COLO829 (cell line): ENCODE measurements at regions not wholly inside any gene's neighbourhood (a gene's known extent, or its start where the extent isn't known, plus 50 kb on each side); places are given as distances from the start of the nearest gene placed in this dataset.
"Not testable (repeated sequence)": the region's sequence is repeated elsewhere in the genome, so short reads cannot be mapped to it uniquely, and the experiment has no call there.

Experiments used
- DNase-seq: peaks from one replicate; pipeline ENCODE4 v3.0.0; 2012; ENCODE audit warnings: low spot score

DNA sequence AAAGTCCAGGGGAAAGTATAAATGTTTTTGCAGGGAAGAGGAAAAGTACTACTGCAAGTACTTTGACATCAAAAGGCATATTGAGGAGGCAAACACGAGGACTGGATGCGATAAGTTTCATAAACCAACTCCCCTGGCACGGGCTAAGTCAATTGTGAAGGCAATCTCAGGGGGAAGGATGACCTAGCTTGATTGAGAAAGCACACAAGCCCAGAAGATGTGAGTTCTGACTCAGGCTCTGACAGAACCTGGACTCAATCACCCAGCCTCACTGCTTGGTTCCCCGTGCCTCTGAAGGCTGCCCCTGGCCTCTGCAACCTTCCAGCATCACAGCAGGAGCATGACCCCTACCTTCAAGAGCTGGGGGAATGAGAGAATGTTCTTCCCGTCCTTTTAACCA, 93.2 kb upstream of the ZNF438 start:
- no peak for DNase-seq

DNA sequence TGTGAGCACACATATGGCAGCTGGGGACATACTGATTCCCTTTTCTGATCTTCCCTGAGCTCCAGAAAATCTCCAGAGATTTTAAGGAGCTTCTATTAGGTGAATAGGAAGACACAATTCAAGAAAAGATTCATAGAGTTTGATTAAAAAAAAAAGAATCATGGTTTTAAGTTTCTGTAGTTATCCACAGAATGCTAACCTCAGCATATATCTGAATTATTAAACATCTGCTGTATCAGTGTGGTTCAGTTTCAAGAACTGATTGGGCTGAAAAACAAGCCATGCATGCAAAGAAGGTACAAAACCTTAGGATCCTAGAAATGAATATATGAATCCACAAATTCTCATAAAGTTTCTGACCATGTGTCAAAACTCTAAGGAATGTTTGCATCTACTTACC, 94.1 kb upstream of the ZNF438 start:
- no peak for DNase-seq

DNA sequence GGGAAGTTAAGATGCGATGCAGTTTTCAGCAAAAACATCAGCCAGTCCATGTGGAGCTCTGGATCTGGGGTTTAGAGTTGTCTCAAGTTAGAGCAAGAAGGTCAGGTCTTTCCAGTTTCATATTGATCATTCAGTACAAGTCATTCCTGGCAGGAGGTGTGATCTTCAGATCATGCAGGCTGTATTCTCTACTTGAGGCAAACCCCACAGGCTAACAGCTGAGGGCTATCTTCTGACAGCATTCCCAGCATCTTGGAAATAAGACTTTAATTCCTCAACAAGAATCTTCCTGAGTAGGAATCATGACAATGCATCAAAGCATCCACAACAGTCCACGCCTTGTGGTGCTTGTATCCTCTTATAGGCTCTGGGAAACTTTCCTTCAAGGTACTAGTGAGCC, 94.9 kb upstream of the ZNF438 start:
- DNase-seq: no peak

DNA sequence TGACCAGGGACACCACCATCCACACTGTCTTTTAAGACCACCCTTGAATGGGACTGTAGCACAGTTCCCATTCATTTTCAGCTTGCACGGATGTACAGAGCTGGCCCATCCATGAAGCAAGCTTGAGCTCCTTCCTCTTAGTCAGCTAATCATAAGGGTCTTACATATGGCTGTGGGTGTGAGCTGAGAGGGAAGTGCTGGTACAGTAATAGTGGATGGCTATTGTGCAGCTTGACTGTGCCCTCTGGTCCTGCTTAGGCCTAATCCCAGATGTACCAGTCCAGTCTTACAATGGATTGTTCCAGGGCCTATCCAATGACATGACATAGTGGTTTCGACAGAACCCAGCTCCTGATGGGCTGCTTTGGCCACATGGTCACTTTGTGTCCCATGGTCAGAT, 96.9 kb upstream of the ZNF438 start:
- DNase-seq: no peak

DNA sequence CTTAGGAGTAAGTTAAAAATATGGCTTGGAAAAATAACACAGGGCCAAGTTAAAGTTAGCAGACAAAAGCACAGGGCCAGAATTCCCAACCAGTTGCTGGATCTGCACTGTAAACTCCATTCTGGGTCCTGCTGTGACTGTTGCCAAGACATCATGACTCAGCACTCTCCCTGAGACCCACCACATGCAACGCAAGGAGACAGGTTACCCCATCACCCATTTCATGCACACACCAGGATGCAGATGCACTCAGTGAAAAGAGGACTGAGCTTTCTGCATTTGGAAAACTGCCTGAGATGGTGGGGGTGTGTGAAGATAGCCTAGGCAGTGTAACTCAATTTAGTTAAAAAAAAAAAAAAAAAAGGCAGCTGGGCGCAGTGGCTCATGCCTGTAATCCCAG, 97.6 kb upstream of the ZNF438 start:
- no peak for DNase-seq

DNA sequence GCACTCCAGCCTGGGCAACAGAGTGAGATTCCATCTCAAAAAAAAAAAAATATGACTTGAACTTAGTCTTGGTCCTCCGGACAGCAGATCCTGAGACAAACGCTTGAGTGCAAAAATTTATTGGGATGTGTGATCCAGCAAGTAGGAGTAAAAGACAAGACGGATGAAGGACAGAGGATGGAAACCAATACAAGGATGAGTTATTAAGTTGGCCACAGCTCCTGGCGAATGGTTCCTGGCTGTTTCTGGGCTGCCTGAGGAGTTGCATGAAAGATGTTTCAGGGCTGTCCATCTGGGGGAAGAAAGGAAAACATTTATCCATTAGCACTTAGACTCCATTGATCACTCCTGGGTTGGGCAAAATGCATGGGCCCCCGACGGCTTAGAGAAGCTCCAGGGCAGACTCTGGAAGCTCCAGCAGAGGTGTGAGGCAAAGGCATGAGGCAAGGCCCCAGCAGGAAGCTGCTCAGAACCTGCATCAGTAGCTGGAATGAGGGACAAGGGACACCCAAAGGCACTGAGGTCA, 98.3 kb upstream of the ZNF438 start:
- DNase-seq: no peak

DNA sequence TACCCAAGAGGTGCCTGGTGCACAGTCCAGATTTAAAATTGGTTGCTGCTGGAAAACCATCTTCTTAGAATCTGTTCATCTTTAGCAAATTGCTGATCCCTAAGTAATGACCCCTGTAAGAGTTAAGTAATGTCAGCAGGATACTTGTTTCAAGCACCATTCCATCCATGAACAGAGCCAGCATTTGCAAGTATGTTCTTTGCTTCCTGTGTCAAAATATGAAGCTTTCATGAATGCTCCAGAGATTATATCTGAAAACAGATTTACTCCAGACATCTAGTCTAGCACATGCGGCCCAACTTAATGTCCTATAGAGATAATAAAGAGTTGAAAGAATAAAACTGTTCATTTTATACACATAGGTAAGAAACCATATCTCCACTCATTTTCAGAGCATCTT, 98.7 kb upstream of the ZNF438 start:
- DNase-seq: no peak

DNA sequence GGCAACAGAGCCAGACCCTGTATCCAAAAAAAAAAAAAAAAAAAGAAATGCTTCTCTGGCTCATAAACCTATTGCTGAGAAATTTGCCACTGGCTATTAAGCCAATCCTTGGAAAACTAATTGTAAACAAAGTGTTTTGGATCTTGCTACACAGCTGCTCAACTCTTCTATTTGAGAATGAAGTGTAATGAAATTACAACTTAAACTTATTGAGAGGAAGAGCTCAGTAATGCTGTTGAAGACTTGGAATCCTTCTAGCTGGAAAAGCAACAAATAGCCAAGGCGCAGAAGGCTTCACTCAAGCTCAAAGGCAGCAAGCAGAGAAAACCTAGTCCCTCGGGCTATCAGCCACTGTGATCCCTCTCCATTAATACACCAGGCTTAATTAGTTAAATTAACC, 99.6 kb upstream of the ZNF438 start:
- DNase-seq: no peak

DNA sequence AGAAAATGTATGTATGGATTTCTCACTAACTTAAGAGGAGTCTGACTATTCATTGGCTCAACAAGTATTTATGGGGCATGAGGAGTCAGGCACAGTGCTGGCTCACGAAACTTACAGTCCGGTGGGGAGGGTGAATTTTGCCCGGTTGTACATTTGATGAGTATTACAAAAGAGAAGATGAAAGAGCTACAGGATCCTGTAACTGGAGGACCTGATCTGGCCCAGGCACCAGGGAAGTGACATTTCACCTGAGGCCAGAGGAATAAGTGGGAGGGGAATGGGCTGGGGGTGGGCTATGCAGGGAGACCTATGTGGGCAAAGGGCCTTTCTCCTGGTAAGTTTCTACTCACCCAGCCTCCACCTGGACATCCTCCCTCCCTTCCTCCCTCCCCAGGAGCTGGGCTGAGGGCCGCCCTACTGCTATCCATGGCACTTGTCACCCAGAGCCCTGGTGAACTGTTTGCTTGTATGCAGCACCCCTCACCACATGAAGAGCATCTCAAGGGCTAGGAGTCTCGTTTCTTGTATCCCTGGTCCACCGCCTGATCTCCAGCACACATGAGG, 101.1 kb upstream of the ZNF438 start:
- DNase-seq: no peak

DNA sequence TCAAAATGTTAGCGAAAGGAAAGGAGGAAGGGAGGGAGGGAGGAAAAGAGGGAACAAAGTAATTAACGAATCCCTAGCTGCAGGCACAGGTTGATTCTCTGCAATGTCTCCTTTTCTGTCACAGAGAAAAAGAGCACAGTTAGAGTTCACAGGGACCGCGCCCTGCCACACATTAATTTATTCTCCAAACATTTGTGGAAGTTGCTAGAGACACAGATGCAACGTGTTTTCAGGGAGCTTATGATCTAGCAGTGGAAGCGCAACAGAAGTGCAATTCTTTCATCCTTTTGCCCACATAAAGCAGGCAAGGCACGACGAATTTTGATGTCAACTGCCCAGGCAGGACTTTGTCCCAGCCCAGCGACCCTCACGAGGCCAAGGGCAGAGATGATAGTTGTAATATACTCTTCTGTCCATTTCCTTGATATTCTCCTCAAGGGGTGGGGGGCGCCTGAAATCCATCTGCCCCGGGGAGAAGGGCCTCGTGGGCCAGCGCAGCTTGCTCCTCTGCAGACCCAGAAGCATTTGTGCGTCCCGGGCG, 101.7 kb upstream of the ZNF438 start:
- DNase-seq: no peak

DNA sequence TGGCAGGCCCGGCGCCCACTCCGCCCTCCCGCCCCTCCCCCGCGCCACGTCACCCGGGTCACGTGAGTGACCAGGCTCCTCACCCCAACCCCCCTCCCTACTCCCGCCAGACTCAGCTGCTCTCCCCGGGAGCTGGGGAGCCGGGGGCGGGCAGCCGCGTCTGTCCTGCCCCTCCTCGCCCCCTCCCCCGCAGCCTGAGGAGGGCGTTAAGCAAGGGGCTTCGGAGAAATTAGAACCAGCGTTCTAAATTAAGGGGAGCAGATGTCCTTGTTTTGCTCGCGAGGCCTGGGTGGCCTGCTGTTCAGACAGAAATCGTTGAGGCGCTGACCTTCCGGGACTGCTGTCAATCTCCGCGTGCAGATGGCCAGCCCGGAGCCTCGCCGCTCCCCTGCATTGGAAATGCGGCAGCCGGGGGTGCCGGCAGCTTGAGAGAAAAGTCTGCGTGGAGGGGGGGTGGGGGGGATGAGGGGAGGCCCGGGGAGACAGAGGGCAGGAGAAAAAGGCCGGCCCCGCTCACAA, 102.2 kb upstream of the ZNF438 start:
- no peak for DNase-seq

DNA sequence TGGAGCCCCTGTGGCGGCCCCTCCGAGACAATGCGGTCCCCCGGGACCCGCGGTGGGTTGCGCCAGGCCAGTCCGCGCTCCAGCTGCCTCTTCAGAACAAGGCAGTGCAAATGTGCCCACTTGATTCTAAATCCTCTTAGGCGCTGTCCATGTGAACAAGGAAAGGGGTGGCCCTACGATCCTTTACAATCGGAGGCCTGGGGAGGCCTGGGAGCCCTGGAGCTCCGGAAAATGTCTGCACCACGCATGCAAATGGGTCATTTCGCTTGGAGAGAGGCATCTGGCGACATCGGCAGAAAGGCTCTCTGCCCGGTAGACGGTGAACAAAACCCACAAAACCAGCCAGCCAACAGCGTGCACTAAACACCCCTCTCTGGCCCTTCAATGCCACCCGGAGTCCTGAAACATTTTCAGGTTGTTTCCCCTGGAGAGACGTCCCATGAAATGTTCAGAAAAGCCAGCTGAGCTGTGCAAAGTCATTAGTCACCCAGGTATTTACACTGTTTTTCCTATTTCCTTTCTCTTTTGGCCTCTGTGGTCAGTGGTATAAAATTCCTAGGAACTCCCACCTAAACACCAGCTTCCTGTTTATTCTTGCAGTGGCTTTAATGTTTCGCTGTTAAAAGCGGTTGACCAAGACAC, 102.8 kb upstream of the ZNF438 start:
- DNase-seq: no peak

DNA sequence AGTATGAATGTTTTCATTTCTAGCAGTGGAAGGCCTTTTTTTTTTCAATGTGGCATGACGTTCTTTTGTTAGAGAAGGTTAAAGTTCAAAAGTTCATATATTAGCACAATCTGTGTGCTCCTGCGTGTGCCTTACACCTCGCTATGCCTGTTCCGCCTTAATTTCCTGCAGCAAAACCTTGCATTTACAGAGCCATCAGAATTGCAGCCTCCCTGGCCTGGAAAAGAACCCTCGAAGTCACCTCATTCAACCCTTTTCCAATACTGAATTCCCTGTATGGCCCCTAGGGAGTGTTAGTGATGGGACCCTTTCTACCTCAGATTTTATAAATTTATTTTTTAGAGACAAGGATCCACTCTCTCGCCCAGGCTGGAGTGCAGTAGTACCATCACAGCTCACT, 103.5 kb upstream of the ZNF438 start:
- DNase-seq: no peak

DNA sequence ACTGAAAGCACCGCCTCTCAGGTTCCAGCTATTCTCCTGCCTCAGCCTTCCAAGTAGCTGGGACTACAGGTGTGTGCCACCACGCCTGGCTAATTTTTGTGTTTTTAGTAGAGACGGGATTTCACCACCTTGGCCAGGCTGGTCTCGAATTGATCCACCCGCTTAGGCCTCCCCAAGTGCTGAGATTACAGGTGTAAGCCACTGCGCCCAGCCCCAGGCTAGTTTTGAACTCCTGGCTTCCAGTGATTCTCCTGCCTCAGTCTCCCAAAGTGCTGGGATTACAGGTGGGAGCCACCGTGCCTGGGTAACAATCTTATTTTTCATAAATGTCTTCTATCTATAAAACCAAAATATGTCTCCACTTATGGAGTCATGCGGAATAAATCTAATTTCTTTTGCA, 104.1 kb upstream of the ZNF438 start:
- DNase-seq: not testable (repeated sequence)

DNA sequence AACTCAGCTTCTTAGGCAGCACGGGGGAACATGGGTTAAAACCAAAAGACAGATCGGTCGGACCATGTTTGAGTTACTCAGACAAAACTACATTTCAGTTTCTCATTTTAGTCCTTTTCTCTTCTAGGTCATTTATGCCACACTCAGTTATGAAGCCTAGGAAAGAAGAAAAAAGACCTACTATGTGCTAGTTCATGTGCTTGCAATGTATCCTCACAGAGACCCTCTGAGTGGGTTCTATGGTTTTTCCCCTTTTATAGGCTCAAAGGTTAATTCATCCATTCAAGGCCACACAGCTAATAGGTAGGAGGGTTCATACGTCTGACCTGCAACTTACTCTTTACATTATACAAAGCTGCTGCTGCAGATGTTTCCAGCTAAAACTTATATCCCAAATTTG, 104.7 kb upstream of the ZNF438 start:
- no peak for DNase-seq

DNA sequence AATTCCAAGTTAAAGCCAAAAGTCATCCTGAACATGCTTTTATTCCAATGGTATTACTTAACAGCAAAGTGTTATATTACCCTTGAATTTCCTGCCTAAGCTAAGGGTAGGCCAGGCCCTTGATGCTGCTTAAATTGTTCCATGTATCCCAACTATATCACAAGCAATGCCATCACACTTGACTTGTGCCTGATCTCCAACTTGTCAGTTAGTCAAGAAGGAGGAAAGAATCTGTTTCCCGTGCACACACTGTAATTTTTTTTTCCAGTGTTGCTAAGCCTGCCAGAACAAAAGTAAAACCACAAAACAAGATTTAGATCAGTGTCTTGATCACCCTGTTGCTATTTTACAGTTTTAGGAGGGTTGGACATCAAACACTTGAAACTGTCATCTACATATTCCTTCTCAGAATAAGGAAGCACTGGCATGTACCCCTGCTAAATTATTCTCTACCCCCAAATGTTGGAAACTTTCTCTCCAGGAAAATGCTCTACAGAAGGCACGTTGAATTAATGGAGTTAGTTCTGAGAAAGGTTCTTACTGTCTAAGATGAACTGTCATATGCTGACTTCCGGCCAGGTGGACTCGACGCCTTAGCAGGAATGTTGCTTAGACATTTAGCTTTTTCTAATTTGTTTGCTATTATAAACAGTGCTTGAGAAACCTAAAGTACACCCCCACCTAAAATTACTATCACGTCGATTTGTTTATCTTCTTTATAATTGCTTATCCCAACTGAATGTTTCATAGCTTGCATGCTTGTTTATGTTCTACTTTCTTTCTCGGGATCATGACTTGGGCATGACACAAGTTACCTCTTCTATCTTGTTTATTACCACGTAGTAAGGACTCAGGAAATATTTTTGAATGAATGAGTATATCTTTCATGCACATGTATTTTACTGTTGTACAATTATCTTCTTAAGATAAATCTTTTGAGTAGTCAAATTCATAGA, 105.5 kb upstream of the ZNF438 start:
- no peak for DNase-seq

DNA sequence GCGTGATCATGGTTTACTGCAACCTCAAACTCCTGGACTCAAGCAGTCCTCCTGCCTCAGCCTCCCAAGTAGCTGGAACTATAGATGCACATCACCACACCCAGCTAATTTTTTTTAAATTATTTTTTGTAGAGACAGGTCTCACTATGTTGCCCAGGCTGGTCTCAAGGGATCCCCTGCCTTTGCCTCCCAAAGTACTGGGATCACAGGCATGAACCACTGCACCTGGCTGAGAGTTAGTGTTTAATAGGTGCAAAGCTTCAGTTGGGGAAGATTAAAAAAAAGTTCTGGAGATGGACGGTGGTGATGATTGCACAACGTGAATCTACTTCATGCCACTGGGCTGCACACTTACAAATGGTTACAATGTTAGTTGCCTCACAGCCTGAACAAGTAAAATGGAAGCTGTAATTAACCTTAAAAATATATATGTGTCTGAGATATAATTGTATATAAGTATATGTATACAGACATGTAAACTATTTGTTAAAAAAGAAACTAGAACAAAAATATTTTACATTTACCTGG, 106.4 kb upstream of the ZNF438 start:
- no peak for DNase-seq

DNA sequence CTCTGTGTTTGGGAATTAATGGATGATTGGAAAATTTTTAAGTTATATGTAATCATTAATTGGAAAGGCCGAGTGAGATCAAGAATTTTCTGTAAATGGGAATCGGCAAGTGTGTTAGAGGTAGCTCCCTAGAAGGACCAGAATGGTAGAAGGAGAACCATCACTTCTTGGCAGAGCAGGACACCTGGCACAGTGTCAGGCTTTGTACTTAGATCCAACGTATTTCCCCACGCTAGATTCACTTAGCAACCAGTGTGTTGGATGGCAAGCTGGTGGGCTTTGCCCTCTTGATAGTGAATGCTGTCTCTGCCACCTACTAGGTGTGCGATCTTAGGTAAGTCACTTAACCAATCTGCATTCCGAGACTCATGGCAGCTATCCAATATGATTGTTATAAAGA, 107.8 kb upstream of the ZNF438 start:
- no peak for DNase-seq

DNA sequence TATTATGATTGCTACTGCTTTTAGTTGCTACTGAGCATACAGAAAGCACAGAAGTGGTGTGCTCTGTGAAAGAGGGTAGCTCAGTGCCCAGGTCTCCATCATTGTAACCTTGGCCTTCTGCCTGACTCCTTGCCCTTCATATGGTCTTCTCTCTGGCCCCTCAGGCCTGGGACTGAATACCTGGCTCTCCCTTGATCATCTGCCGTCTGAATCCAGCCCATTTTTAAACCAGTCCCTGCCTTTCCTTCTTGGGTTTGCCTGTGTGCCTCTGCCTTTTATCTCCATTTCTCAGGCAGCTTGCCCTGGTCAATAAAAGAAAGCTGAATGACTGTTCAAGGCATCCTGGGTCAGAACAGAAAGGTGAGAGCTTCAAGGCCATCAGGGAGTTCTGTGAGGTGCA, 109.1 kb upstream of the ZNF438 start:
- no peak for DNase-seq

DNA sequence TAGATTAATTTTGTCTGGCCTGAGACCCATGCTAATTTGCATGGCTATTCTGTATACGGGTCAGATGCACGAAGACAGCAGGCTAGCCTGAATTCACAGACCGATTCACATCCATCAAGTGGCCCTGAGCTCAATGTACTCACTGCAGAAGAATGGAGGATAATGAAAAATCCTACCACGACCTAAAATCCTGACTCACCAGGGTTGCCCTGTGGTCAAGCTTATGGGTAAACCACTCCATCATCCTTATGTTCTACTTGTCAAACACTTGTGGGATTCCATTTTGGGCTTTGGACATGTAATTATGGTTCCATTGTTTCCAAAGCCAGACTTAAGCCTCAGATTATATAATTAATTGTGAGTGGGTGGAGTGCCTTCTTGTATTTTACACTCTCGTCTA, 110.4 kb upstream of the ZNF438 start:
- no peak for DNase-seq

DNA sequence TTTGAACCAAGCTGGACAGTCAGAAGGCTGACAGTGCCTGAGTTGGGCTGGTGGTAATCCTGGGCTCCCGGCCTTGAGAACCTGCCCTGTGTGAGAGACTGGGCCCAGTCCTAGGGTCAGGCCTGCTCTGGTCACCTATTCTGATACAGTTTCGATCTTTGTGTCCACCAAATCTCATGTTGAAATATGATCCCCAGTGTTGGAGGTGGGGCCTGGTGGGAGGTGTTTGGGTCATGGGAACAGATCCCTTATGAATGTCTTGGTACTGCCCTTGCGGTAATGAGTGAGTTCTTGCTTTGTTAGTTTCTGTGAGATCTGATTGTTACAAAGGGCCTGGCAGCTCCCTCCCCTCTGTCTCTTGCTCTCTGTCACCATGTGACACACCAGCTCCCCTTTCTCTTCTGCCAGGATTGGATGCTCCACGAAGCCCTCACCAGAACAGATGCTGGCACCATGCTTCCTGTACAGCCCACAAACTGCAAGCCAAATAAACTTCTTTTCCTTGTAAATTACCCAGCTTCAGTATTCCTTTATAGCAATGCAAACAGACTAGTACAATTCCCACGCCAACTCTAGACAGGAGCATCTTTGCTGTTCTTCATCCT, 111.8 kb upstream of the ZNF438 start:
- no peak for DNase-seq

DNA sequence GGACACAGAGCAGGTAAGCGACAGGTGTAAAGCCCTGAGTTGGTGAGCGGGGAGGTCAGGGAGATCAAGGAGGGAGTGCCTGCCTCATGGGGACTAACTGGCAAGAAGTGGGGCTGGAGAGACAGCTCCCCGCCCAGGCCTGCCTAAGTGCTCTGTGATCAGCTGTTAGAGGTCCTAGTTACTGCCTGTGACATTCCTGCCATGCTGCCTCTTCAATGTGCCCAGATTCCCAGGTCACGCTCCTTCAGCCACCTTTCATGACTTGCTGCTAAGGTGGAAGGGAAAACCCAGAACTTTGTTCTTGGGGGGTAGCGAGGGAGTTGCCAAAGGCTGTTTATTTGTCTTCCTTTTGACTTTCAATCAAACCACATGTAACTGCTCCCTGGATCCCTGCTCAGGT, 114.3 kb upstream of the ZNF438 start:
- no peak for DNase-seq
